Large intestine (tissue), 3 donors: ENCODE measurements at regions not wholly inside any gene's neighbourhood (a gene's known extent, or its start where the extent isn't known, plus 50 kb on each side); places are given as distances from the start of the nearest gene placed in this dataset.
A peak's percentile ranks its signal among the peaks of the same experiment; 100 is the strongest.
"Not testable (repeated sequence)": the region's sequence is repeated elsewhere in the genome, so short reads cannot be mapped to it uniquely, and the experiment has no call there.

Experiments
- DNase-seq, 2 donors: peaks; one replicate each; pipeline versions ENCODE4 v3.0.0 to v3.0.0-alpha.2; 2013
- H3K27ac ChIP-seq: one replicate; pipeline ENCODE4 v1.5.1; 2013; ENCODE audit warnings: low read length
- H3K27me3 ChIP-seq: 2 replicates; pipeline ENCODE4 v1.6.1; 2013; ENCODE audit warnings: low read length; ENCODE audit not compliant: control insufficient read depth, insufficient read depth
- H3K36me3 ChIP-seq: 2 replicates; pipeline ENCODE4 v1.6.1; 2013; ENCODE audit warnings: low read length; ENCODE audit not compliant: control insufficient read depth, insufficient read depth
- H3K4me1 ChIP-seq: one replicate; pipeline ENCODE4 v1.6.1; 2013; ENCODE audit warnings: low read length; ENCODE audit not compliant: control insufficient read depth, insufficient read depth
- H3K4me3 ChIP-seq: one replicate; pipeline ENCODE4 v1.5.1; 2013; ENCODE audit warnings: low read length
- H3K9me3 ChIP-seq: one replicate; pipeline ENCODE4 v1.6.1; 2013; ENCODE audit warnings: mild to moderate bottlenecking, low read depth, low read length, moderate library complexity; ENCODE audit not compliant: control insufficient read depth
- WGBS: methylation state at CpG from one replicate; pipeline ENCODE4 v1.1.5; 2013; ENCODE audit warnings: low lambda C conversion rate; ENCODE audit not compliant: insufficient coverage; 5-methylcytosine and 5-hydroxymethylcytosine counted together

GRCh38 chr5:38621840-38622437 is 65.5 kb upstream of the LIFR start:
- Histone ChIP-seq H3K27ac (no peak overlapping the region), H3K4me3 (no peak overlapping the region), H3K9me3 (no peaks in the 10 kb centered on the region), H3K4me1 (no peaks in the 10 kb centered on the region), H3K36me3 (no peaks in the 10 kb centered on the region), H3K27me3 (no peaks in the 10 kb centered on the region)
- no peak for DNase-seq
- 83% methylated on average over 1 of the region's 3 CpGs for WGBS

DNA sequence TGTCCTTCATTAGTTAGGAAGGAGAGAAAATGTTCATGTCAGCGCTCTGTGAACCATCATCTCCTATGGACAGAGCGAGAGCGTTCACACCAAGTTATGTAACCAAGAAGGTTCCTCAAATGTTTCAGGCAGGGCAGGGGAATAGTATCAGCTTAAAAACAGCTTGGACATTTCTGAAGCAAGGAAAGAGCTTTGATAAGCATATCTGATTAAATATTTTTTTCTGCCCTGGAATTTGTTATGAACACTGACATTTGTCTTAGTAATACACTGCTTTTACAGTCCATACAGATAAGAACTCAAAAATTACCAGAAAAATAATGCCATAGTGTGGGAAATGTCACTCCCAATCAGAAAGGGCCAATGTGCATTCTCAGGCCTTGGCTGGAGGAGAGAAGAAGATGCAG is 66.3 kb upstream of the LIFR start:
- no peak overlapping the region for H3K27ac ChIP-seq
- DNase-seq = no peak
- no peak overlapping the region for H3K4me3 ChIP-seq
- H3K27me3 ChIP-seq = no peaks in the 10 kb centered on the region
- no peaks in the 10 kb centered on the region for H3K36me3 ChIP-seq
- no CpG with 5 or more reads among the region's 3 CpGs for WGBS
- no peaks in the 10 kb centered on the region for H3K9me3 ChIP-seq
- no peaks in the 10 kb centered on the region for H3K4me1 ChIP-seq

- DNase-seq, H3K27me3 ChIP-seq, H3K4me3 ChIP-seq, H3K27ac ChIP-seq, H3K4me1 ChIP-seq, H3K9me3 ChIP-seq, H3K36me3 ChIP-seq: not testable (repeated sequence)
- WGBS = no CpG with 5 or more reads among the region's 12 CpGs
Observed at GRCh38 chr5:38624541-38624940, 68.1 kb upstream of the LIFR start.

DNA sequence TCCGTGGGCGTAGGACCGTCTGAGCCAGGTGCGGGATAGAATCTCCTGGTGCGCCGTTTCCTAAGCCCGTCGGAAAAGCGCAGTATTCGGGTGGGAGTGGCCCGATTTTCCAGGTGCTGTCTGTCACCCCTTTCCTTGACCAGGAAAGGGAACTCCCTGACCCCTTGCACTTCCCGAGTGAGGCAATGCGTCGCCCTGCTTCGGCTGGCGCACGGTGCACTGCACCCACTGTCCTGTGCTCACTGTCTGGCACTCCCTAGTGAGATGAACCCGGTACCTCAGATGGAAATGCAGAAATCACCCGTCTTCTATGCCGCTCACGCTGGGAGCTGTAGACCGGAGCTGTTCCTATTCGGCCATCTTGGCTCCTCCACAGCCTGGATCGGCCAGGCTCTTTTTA is 74.9 kb upstream of the LIFR start:
- Histone ChIP-seq H3K9me3 (peaks cover 20% of the 10 kb centered on the region), H3K4me1 (peaks cover 11% of the 10 kb centered on the region)
- not testable (repeated sequence) for H3K36me3 ChIP-seq, H3K4me3 ChIP-seq, H3K27ac ChIP-seq, DNase-seq, H3K27me3 ChIP-seq
- no CpG with 5 or more reads among the region's 24 CpGs for WGBS

DNA sequence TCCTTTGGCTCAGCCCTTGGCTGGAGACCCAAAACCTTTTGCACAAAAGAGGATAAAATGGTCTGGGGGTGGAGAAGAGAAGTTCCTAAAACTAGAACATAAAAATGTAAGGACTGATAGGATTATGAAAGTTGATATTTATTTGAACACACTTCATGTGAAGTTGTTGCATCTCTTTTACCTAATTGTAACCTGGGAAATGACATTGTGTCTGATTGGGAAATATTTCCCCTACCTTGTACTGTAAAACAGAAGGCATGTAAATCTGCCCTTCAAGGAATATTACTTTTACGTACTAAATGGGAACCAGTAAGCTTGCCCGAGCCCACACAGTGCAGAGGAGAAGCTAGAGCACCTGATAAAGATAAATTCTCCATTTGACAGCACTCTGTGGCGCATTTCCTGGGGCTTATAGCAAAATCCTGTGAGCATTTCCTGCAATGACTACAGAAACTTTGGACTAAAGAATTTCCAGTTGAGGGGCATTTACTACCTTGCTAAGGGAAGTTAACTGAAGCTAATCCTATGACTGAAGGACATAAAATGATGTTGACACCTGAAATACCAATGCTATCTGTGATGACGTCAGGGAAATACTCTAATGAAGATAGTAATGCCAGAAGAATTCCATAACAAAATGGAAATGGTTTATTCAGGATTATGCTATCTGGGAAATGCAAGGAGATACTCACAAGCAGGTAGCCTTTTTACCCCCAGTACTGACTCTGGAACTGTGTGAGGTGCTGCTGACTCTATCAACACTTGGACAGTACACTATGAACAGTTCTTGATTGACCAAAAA is 78.3 kb upstream of the LIFR start:
- peak; percentile 67 to 89 for DNase-seq
- Histone ChIP-seq H3K27ac (peak overlapping the region; percentile 85), H3K27me3 (no peaks in the 10 kb centered on the region), H3K9me3 (peaks cover 20% of the 10 kb centered on the region), H3K4me1 (peaks cover 33% of the 10 kb centered on the region), H3K4me3 (no peak overlapping the region), H3K36me3 (no peaks in the 10 kb centered on the region)
- WGBS = 0% methylated on average over 1 of the region's 4 CpGs

GRCh38 chr5:38636626-38637025 is 80.2 kb upstream of the LIFR start:
- Histone ChIP-seq H3K27ac (peak overlapping the region; percentile 85), H3K4me3 (no peak overlapping the region), H3K27me3 (no peaks in the 10 kb centered on the region), H3K9me3 (peaks cover 11% of the 10 kb centered on the region), H3K36me3 (no peaks in the 10 kb centered on the region), H3K4me1 (peaks cover 50% of the 10 kb centered on the region)
- 35% methylated on average over 2 of the region's 4 CpGs for WGBS
- peak; percentile 49 to 68 for DNase-seq

GRCh38 chr5:38638656-38639055 is 82.2 kb upstream of the LIFR start:
- Histone ChIP-seq H3K4me1 (peaks cover 61% of the 10 kb centered on the region), H3K36me3 (no peaks in the 10 kb centered on the region), H3K9me3 (peaks cover 3% of the 10 kb centered on the region), H3K27ac (no peak overlapping the region), H3K4me3 (no peak overlapping the region), H3K27me3 (no peaks in the 10 kb centered on the region)
- WGBS = no CpG with 5 or more reads among the region's 5 CpGs
- no peak for DNase-seq

DNA sequence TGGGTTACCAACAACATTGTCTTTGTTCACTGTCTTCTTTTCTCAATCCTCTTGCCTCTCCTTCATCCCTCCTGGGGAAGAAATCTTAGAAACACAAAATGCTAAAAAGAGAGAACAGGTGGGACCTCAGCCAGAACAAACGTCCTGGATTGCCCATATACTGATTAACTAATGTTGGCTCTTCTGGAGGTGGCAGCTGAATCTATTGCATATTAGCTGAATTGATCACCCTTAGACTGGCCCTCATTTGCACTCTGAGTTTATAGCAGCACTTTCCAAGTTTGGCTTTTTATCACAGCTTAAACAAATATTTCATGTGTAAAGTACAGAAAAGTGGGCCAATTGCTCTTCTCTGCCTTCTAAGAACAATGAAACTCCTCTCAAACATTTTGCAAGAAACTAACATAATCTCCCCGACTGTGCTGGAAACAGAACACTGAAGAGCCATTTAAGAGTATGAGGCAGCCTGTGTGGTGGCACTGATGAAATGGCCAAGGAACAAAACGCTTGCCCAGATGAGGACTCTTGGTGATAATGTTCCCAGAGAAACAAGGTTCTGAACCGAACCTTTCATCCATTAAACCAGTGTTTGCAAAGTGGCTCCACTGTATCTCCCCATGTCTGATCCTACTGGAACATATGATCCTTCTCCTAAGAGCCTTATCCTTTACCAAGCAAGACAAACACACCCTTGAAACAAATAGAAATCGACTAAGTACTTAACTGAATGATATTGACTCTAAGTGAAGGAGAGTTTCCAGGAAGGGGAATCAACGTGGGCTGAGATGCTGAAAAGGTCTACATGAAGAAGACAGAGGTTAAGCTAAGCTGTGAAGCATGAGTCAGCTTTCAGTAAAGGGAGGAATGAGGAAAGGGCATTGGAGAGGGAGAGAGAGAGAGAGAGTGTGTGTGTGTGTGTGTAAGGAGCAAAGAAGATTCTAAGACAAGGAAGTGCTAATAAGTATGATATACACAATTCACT is 83.2 kb upstream of the LIFR start:
- H3K9me3 ChIP-seq = peaks cover 3% of the 10 kb centered on the region
- DNase-seq = peak; percentile 11 to 60

DNA sequence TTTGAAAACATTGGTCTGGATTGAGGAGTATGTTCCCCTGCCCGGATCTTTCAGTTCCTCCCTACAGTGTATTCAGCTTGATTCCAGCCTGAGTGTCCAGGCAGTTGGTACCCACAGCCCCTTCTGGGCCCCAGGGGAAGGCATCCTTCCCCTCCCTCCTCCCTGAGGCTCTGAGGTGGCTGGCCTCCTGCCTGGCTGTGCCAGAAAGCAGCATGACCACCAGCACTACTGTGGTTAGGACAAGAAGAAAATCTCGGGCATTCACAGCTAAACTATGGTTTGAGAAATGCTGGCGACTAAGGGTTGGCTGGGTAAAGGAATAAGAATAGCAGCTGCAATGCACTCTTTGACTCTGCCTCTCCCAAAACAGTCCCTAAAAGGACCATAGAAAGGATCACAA is 84.6 kb upstream of the LIFR start:
- no peak overlapping the region for H3K4me3 ChIP-seq
- no peak overlapping the region for H3K27ac ChIP-seq
- H3K27me3 ChIP-seq = no peaks in the 10 kb centered on the region
- no peak for DNase-seq
- H3K4me1 ChIP-seq = peaks cover 57% of the 10 kb centered on the region
- no peaks in the 10 kb centered on the region for H3K36me3 ChIP-seq
- WGBS = no CpG with 5 or more reads among the region's 3 CpGs
- no peaks in the 10 kb centered on the region for H3K9me3 ChIP-seq

More for the DNA sequence above, 83.2 kb upstream of the LIFR start:
- 0% methylated on average over 1 of the region's 6 CpGs for WGBS
- no peak overlapping the region for H3K4me3 ChIP-seq
- no peaks in the 10 kb centered on the region for H3K36me3 ChIP-seq
- no peaks in the 10 kb centered on the region for H3K27me3 ChIP-seq
- H3K27ac ChIP-seq = peak overlapping the region; percentile 63
- H3K4me1 ChIP-seq = peaks cover 59% of the 10 kb centered on the region

DNA sequence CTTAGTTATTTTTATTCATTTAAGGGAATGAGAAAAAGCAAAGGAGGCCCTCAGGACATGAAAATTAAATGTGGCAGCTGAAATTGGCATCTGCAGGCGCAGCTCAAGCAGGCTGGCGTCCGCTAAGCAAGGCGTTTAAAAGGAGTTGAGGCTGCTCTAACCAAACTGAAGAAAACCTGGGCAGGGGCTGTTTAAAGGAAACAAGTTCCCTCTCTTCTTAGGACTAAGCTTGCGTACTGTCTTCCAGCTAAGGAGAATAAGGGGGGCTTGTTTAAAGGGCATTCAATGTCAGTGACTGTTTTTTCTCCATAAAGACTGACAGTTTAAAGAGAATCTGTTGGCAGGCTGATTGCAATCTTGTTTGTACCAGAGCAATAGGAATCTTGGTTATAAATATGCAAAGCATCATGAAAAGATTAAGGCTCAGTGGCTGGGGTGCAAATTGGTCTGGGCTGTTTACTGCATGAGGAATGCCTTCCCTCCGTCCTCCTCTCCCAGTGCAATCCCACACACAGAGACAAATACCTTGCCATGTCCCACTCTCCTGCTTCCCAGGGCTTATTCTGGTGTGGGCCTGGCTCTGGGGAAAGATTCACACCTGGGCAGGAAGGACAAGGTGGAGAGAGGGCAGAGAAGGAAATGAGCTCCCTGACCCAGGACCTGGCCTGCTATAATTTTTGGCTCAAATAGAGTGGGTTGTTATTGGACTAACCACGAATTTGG is 85.9 kb upstream of the LIFR start:
- H3K36me3 ChIP-seq = no peaks in the 10 kb centered on the region
- WGBS = 80% methylated on average over 2 of the region's 7 CpGs
- no peaks in the 10 kb centered on the region for H3K27me3 ChIP-seq

More for the DNA sequence above, 85.9 kb upstream of the LIFR start:
- H3K4me1 ChIP-seq = peaks cover 46% of the 10 kb centered on the region
- no peak for DNase-seq
- no peak overlapping the region for H3K27ac ChIP-seq
- H3K9me3 ChIP-seq = no peaks in the 10 kb centered on the region
- no peak overlapping the region for H3K4me3 ChIP-seq
